Endodermal cell (in vitro differentiated cells): ENCODE measurements at regions not wholly inside any gene's neighbourhood (a gene's known extent, or its start where the extent isn't known, plus 50 kb on each side); places are given as distances from the start of the nearest gene placed in this dataset.

Experiments
- DNase-seq: peaks from one replicate; pipeline ENCODE4 v3.0.0-alpha.2; 2017
- H3K27ac ChIP-seq: 2 replicates; pipeline ENCODE4 v1.5.1; 2013; ENCODE audit warnings: mild to moderate bottlenecking, low read depth, low read length, moderate library complexity
- H3K27me3 ChIP-seq: 2 replicates; pipeline ENCODE4 v1.6.1; 2013; ENCODE audit warnings: mild to moderate bottlenecking, low read length, moderate library complexity; ENCODE audit not compliant: insufficient read depth, control insufficient read depth, poor library complexity, severe bottlenecking
- H3K36me3 ChIP-seq: 2 replicates; pipeline ENCODE4 v1.7.0; 2013; ENCODE audit warnings: mild to moderate bottlenecking, low read length, moderate library complexity; ENCODE audit not compliant: control insufficient read depth, insufficient read depth
- H3K4me1 ChIP-seq: one replicate; pipeline ENCODE4 v1.7.0; 2013; ENCODE audit warnings: low read length; ENCODE audit not compliant: control insufficient read depth, insufficient read depth
- H3K4me3 ChIP-seq: 2 replicates; pipeline ENCODE4 v1.5.1; 2013; ENCODE audit warnings: mild to moderate bottlenecking, low read length, moderate library complexity
- H3K9ac ChIP-seq: 2 replicates; pipeline ENCODE4 v1.6.1; 2013; ENCODE audit warnings: mild to moderate bottlenecking, low read length, moderate library complexity; ENCODE audit not compliant: poor library complexity, severe bottlenecking; ENCODE audit errors: extremely low read depth
- H3K9me3 ChIP-seq: 2 replicates; pipeline ENCODE4 v1.6.1; 2013; ENCODE audit warnings: mild to moderate bottlenecking, low read length, moderate library complexity; ENCODE audit not compliant: control insufficient read depth
- H3K27ac Mint-ChIP-seq: 2 replicates; pipeline ENCODE4 v1.8.0; 2020; ENCODE audit warnings: mixed read lengths
- H3K27me3 Mint-ChIP-seq: 2 replicates; pipeline ENCODE4 v1.8.0; 2021; ENCODE audit warnings: mild to moderate bottlenecking, mixed read lengths; ENCODE audit not compliant: insufficient read depth
- H3K36me3 Mint-ChIP-seq: 2 replicates; pipeline ENCODE4 v1.8.0; 2020; ENCODE audit warnings: low read depth, mixed read lengths
- H3K4me1 Mint-ChIP-seq: 2 replicates; pipeline ENCODE4 v1.8.0; 2020; ENCODE audit warnings: mixed read lengths
- H3K4me3 Mint-ChIP-seq: 2 replicates; pipeline ENCODE4 v1.8.0; 2020; ENCODE audit warnings: mild to moderate bottlenecking, moderate library complexity, mixed read lengths
- H3K9me3 Mint-ChIP-seq: 2 replicates; pipeline ENCODE4 v1.8.0; 2020; ENCODE audit warnings: mild to moderate bottlenecking, mixed read lengths
- CTCF ChIP-seq: fragments of 200-600 bp; sonication (generic); conservative IDR thresholded peaks from 2 replicates; pipeline ENCODE4 v1.5.0; 2021; ENCODE audit warnings: antibody characterized with exemption, mild to moderate bottlenecking
- WGBS, 2 experiments: methylation state at CpG; one replicate each; pipeline versions ENCODE4 v1.1.5 to v1.1.7; 2013; ENCODE audit warnings: missing lambda C conversion rate in 2 of 2, mixed read lengths in 1 of 2; ENCODE audit not compliant: insufficient coverage in 1 of 2, insufficient read length in 1 of 2; 5-methylcytosine and 5-hydroxymethylcytosine counted together

- DNase-seq, result no peak
- 94 to 100% methylated on average over 1 of the region's 1 CpG for WGBS, 2 experiments
- H3K4me1 ChIP-seq, result no peaks in the 10 kb centered on the region
- no peak for TF ChIP-seq CTCF
- Mint-ChIP-seq H3K4me1 (peaks cover 2% of the 10 kb centered on the region), H3K36me3 (no peaks in the 10 kb centered on the region), H3K9me3 (no peaks in the 10 kb centered on the region), H3K27ac (no peak overlapping the region), H3K27me3 (no peaks in the 10 kb centered on the region), H3K4me3 (no peak overlapping the region)
- H3K27me3 ChIP-seq, result no peaks in the 10 kb centered on the region
- no peaks in the 10 kb centered on the region for H3K36me3 ChIP-seq
- no peak overlapping the region for H3K27ac ChIP-seq
- no peak overlapping the region for H3K9ac ChIP-seq
- H3K4me3 ChIP-seq, result no peak overlapping the region
- H3K9me3 ChIP-seq, result no peaks in the 10 kb centered on the region
Observed at GRCh38 chr3:153042088-153042487, 119.9 kb upstream of the RAP2B start.

GRCh38 chr3:153043729-153044328 is 118.2 kb upstream of the RAP2B start:
- Histone ChIP-seq H3K27ac (no peak overlapping the region), H3K9me3 (no peaks in the 10 kb centered on the region), H3K36me3 (no peaks in the 10 kb centered on the region), H3K9ac (no peak overlapping the region), H3K4me3 (no peak overlapping the region), H3K27me3 (no peaks in the 10 kb centered on the region), H3K4me1 (no peaks in the 10 kb centered on the region)
- no peak for DNase-seq
- peaks cover 2% of the 10 kb centered on the region for H3K4me1 Mint-ChIP-seq
- H3K27ac Mint-ChIP-seq, result no peak overlapping the region
- TF ChIP-seq CTCF, result no peak
- H3K36me3 Mint-ChIP-seq, result no peaks in the 10 kb centered on the region
- H3K9me3 Mint-ChIP-seq, result no peaks in the 10 kb centered on the region
- WGBS, 2 experiments, result 95 to 100% methylated on average over 1 to 3 of the region's 3 CpGs
- H3K27me3 Mint-ChIP-seq, result no peaks in the 10 kb centered on the region
- no peak overlapping the region for H3K4me3 Mint-ChIP-seq

- Histone ChIP-seq H3K9me3 (no peaks in the 10 kb centered on the region), H3K9ac (no peak overlapping the region), H3K4me3 (no peak overlapping the region), H3K27me3 (no peaks in the 10 kb centered on the region), H3K27ac (no peak overlapping the region), H3K36me3 (no peaks in the 10 kb centered on the region), H3K4me1 (no peaks in the 10 kb centered on the region)
- no peak overlapping the region for H3K4me3 Mint-ChIP-seq
- H3K9me3 Mint-ChIP-seq, result no peaks in the 10 kb centered on the region
- no peak for DNase-seq
- TF ChIP-seq CTCF, result no peak
- H3K27ac Mint-ChIP-seq, result no peak overlapping the region
- H3K36me3 Mint-ChIP-seq, result no peaks in the 10 kb centered on the region
- peaks cover 2% of the 10 kb centered on the region for H3K4me1 Mint-ChIP-seq
- no peaks in the 10 kb centered on the region for H3K27me3 Mint-ChIP-seq
Observed at GRCh38 chr3:153045150-153045549, 116.9 kb upstream of the RAP2B start.
